ENCODE measurements at regions not wholly inside any gene's neighbourhood (a gene's known extent, or its start where the extent isn't known, plus 50 kb on each side); places are given as distances from the start of the nearest gene placed in this dataset.

- FAIRE-seq (no peak), ATAC-seq (no peak), DNase-seq (ENCODE audit: low read depth, low spot score) (no peak)
- Histone ChIP-seq H3K4me1 (ENCODE audit: control insufficient read depth, insufficient read depth, low read length) (peaks cover 7% of the 10 kb centered on the region; the same call in 1 of the 2 replicates), H3K36me3 (ENCODE audit: control insufficient read depth in 2 of 2, insufficient read depth in 2 of 2, low read length in 1 of 2) (no peaks in the 10 kb centered on the region), H3K4me2 (ENCODE audit: control insufficient read depth, insufficient read depth) (no peak overlapping the region), H3K9ac (ENCODE audit: control insufficient read depth, insufficient read depth, low read length) (no peak overlapping the region), H4K20me1 (ENCODE audit: control insufficient read depth, insufficient read depth) (no peaks in the 10 kb centered on the region), H2AFZ (ENCODE audit: control insufficient read depth, low read depth, low read length) (no peak overlapping the region), H3K27me3 (replicated peaks in 1 of 2; ENCODE audit: control insufficient read depth in 2 of 2, insufficient read depth in 2 of 2, low read length in 1 of 2) (no peaks in the 10 kb centered on the region), H3K79me2 (ENCODE audit: control insufficient read depth, insufficient read depth, low read length) (no peaks in the 10 kb centered on the region), H3K27ac (ENCODE audit: control insufficient read depth, insufficient read depth) (no peak overlapping the region), H3K9me3 (replicated peaks; ENCODE audit: control insufficient read depth, insufficient read depth, low read length) (no peaks in the 10 kb centered on the region), H3K4me3 (no peak overlapping the region)
- ChIA-PET SMC1A (ENCODE audit: uncharacterized antibody, unreplicated experiment) (interaction anchor here (1.1 kb wide), 1 partner anchor 154 kb away, joined by 3 read pairs; no protein-coding TSS in a partner anchor), RAD21 (ENCODE audit: unreplicated experiment) (no interaction called here), CTCF (no interaction called here), POLR2A (no interaction called here)
- 60% methylated on average over 5 of the region's 5 CpGs for whole genome bisulfite sequencing (ENCODE audit: insufficient coverage, insufficient replicate concordance, low lambda C conversion rate, missing lambda C conversion rate)
- no TSS peak for BruUV-seq (replicated peaks)
- in situ Hi-C loops (cut with MboI): no loop called here
- TF ChIP-seq MYC (IDR thresholded peaks at IDR 0.05; ENCODE audit: insufficient read depth, insufficient read length, insufficient replicate concordance, low read length, severe bottlenecking): no peak
- TF ChIP-seq TARDBP (IDR thresholded peaks at IDR 0.05; ENCODE audit: borderline replicate concordance): no peak
- TF ChIP-seq RCOR1 (conservative IDR thresholded peaks at IDR 0.05; ENCODE audit: low read depth, low read length): no peak
- no peak for TF ChIP-seq NFIC (IDR thresholded peaks at IDR 0.05; ENCODE audit: low read depth, low read length)
- TF ChIP-seq, protein P1, sequence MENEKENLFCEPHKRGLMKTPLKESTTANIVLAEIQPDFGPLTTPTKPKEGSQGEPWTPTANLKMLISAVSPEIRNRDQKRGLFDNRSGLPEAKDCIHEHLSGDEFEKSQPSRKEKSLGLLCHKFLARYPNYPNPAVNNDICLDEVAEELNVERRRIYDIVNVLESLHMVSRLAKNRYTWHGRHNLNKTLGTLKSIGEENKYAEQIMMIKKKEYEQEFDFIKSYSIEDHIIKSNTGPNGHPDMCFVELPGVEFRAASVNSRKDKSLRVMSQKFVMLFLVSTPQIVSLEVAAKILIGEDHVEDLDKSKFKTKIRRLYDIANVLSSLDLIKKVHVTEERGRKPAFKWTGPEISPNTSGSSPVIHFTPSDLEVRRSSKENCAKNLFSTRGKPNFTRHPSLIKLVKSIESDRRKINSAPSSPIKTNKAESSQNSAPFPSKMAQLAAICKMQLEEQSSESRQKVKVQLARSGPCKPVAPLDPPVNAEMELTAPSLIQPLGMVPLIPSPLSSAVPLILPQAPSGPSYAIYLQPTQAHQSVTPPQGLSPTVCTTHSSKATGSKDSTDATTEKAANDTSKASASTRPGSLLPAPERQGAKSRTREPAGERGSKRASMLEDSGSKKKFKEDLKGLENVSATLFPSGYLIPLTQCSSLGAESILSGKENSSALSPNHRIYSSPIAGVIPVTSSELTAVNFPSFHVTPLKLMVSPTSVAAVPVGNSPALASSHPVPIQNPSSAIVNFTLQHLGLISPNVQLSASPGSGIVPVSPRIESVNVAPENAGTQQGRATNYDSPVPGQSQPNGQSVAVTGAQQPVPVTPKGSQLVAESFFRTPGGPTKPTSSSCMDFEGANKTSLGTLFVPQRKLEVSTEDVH (IDR thresholded peaks at IDR 0.05; ENCODE audit: low read depth, partially characterized antibody): no peak
- TF ChIP-seq ZBTB11 (CRISPR knock-in tag; IDR thresholded peaks at IDR 0.05): no peak
- TF ChIP-seq SRF (IDR thresholded peaks at IDR 0.05; ENCODE audit: low read depth in 2 of 2, low read length in 2 of 2): no peak
- TF ChIP-seq CHD2 (IDR thresholded peaks at IDR 0.05; ENCODE audit: borderline replicate concordance, low read depth, low read length): no peak
- TF ChIP-seq KAT2A (conservative IDR thresholded peaks at IDR 0.05; ENCODE audit: control insufficient read depth, low read depth, low read length): no peak
- TF ChIP-seq, protein P2, sequence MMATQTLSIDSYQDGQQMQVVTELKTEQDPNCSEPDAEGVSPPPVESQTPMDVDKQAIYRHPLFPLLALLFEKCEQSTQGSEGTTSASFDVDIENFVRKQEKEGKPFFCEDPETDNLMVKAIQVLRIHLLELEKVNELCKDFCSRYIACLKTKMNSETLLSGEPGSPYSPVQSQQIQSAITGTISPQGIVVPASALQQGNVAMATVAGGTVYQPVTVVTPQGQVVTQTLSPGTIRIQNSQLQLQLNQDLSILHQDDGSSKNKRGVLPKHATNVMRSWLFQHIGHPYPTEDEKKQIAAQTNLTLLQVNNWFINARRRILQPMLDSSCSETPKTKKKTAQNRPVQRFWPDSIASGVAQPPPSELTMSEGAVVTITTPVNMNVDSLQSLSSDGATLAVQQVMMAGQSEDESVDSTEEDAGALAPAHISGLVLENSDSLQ (IDR thresholded peaks at IDR 0.05): no peak
- intact Hi-C loops (cut with micrococcal nuclease; ENCODE audit: unreplicated experiment): no loop called here
Measured at GRCh38 chr5:74478328-74478727, 162.2 kb downstream of the ENC1 start.
